ENCODE measurements at regions not wholly inside any gene's neighbourhood (a gene's known extent, or its start where the extent isn't known, plus 50 kb on each side); places are given as distances from the start of the nearest gene placed in this dataset.

GRCh38 chr12:111158992-111159391 is 209.9 kb downstream of the PHETA1 start:
- ATAC-seq (no peak), DNase-seq (no peak)
- H3K9me3 ChIP-seq, result no peaks in the 10 kb centered on the region
- no peak for TF ChIP-seq CTCF (IDR thresholded peaks at IDR 0.05)
- intact Hi-C loops (cut with DNase I), result no loop called here
- no peak overlapping the region for H3K4me3 ChIP-seq
- no peaks in the 10 kb centered on the region for H3K36me3 ChIP-seq
- H3K27ac ChIP-seq, result no peak overlapping the region
- peaks cover 17% of the 10 kb centered on the region for H3K27me3 ChIP-seq
- H3K4me1 ChIP-seq, result no peaks in the 10 kb centered on the region

GRCh38 chr12:111157486-111157885 is 211.4 kb downstream of the PHETA1 start:
- no peak overlapping the region for H3K27ac ChIP-seq
- no peak for TF ChIP-seq CTCF (IDR thresholded peaks at IDR 0.05)
- H3K27me3 ChIP-seq, result peaks cover 27% of the 10 kb centered on the region
- intact Hi-C loops (cut with DNase I), result no loop called here
- ATAC-seq, result no peak
- H3K4me1 ChIP-seq, result no peaks in the 10 kb centered on the region
- no peak overlapping the region for H3K4me3 ChIP-seq
- no peaks in the 10 kb centered on the region for H3K36me3 ChIP-seq
- no peaks in the 10 kb centered on the region for H3K9me3 ChIP-seq
- DNase-seq, result no peak

- Histone ChIP-seq H3K36me3 (no peaks in the 10 kb centered on the region), H3K4me3 (no peak overlapping the region), H3K27me3 (peaks cover 27% of the 10 kb centered on the region), H3K9me3 (no peaks in the 10 kb centered on the region), H3K4me1 (no peaks in the 10 kb centered on the region), H3K27ac (no peak overlapping the region)
- no peak for TF ChIP-seq CTCF (IDR thresholded peaks at IDR 0.05)
- DNase-seq, result no peak
- no peak for ATAC-seq
- intact Hi-C loops (cut with DNase I), result no loop called here
Observed at GRCh38 chr12:111156304-111156703, 212.6 kb downstream of the PHETA1 start.

- Histone ChIP-seq H3K4me1 (no peaks in the 10 kb centered on the region), H3K4me3 (no peak overlapping the region), H3K27me3 (peaks cover 27% of the 10 kb centered on the region), H3K9me3 (no peaks in the 10 kb centered on the region), H3K27ac (no peak overlapping the region), H3K36me3 (no peaks in the 10 kb centered on the region)
- no peak for DNase-seq
- intact Hi-C loops (cut with DNase I), result no loop called here
- no peak for ATAC-seq
- TF ChIP-seq CTCF (IDR thresholded peaks at IDR 0.05), result no peak
Observed at GRCh38 chr12:111155521-111155920, 213.4 kb downstream of the PHETA1 start.

- DNase-seq (no peak), ATAC-seq (no peak)
- H3K27ac ChIP-seq, result no peak overlapping the region
- H3K9me3 ChIP-seq, result no peaks in the 10 kb centered on the region
- no peaks in the 10 kb centered on the region for H3K4me1 ChIP-seq
- H3K36me3 ChIP-seq, result no peaks in the 10 kb centered on the region
- no peak overlapping the region for H3K4me3 ChIP-seq
- intact Hi-C loops (cut with DNase I), result no loop called here
- H3K27me3 ChIP-seq, result peaks cover 27% of the 10 kb centered on the region
- TF ChIP-seq CTCF (IDR thresholded peaks at IDR 0.05), result no peak
Observed at GRCh38 chr12:111155020-111155419, 213.9 kb downstream of the PHETA1 start.

GRCh38 chr12:111154147-111154834 is 214.6 kb downstream of the PHETA1 start:
- no peak for DNase-seq
- no peak for TF ChIP-seq CTCF (IDR thresholded peaks at IDR 0.05)
- Histone ChIP-seq H3K4me1 (no peaks in the 10 kb centered on the region), H3K27me3 (peaks cover 27% of the 10 kb centered on the region), H3K36me3 (no peaks in the 10 kb centered on the region), H3K27ac (no peak overlapping the region), H3K9me3 (no peaks in the 10 kb centered on the region), H3K4me3 (no peak overlapping the region)
- intact Hi-C loops (cut with DNase I), result no loop called here
- ATAC-seq, result no peak

All from upper lobe of right lung (tissue), 1 donor.